Parathyroid adenoma (tissue), 2 donors: ENCODE measurements at regions not wholly inside any gene's neighbourhood (a gene's known extent, or its start where the extent isn't known, plus 50 kb on each side); places are given as distances from the start of the nearest gene placed in this dataset.

Experiments used
- H2AFZ ChIP-seq: fragments of 300-600 bp; sonication (generic); one replicate; pipeline ENCODE4 v1.7.0; 2017; ENCODE audit warnings: antibody characterized with exemption, mild to moderate bottlenecking
- H3K27ac ChIP-seq: fragments of 300-600 bp; sonication (generic); one replicate; pipeline ENCODE4 v1.7.0; 2017
- H3K27me3 ChIP-seq: fragments of 300-600 bp; sonication (generic); one replicate; pipeline ENCODE4 v1.7.0; 2017; ENCODE audit warnings: low read length; ENCODE audit not compliant: control insufficient read depth, insufficient read depth
- H3K36me3 ChIP-seq: fragments of 300-600 bp; sonication (generic); one replicate; pipeline ENCODE4 v1.7.0; 2017; ENCODE audit warnings: low read length; ENCODE audit not compliant: control insufficient read depth, insufficient read depth
- H3K4me1 ChIP-seq: fragments of 300-600 bp; sonication (generic); one replicate; pipeline ENCODE4 v1.7.0; 2017; ENCODE audit warnings: control low read depth
- H3K4me2 ChIP-seq: fragments of 300-600 bp; sonication (generic); one replicate; pipeline ENCODE4 v1.7.0; 2017; ENCODE audit warnings: low read length
- H3K4me3 ChIP-seq: fragments of 300-600 bp; sonication (generic); one replicate; pipeline ENCODE4 v1.7.0; 2017; ENCODE audit warnings: low read depth, low read length
- H3K79me2 ChIP-seq: fragments of 300-600 bp; sonication (generic); one replicate; pipeline ENCODE4 v1.7.0; 2017; ENCODE audit warnings: control low read depth
- H3K9ac ChIP-seq: fragments of 300-600 bp; sonication (generic); one replicate; pipeline ENCODE4 v1.7.0; 2017; ENCODE audit warnings: mild to moderate bottlenecking
- H3K9me3 ChIP-seq: fragments of 300-600 bp; sonication (generic); one replicate; pipeline ENCODE4 v1.7.0; 2017; ENCODE audit warnings: low read length; ENCODE audit not compliant: control insufficient read depth
- TF ChIP-seq, protein P1 (sequence below): fragments of 300-600 bp; sonication (generic); IDR thresholded peaks from one replicate; pipeline ENCODE4 v1.7.0; 2017; ENCODE audit warnings: antibody characterized with exemption, mild to moderate bottlenecking
- donor health status: primary hyperparathyroidism.

DNA sequence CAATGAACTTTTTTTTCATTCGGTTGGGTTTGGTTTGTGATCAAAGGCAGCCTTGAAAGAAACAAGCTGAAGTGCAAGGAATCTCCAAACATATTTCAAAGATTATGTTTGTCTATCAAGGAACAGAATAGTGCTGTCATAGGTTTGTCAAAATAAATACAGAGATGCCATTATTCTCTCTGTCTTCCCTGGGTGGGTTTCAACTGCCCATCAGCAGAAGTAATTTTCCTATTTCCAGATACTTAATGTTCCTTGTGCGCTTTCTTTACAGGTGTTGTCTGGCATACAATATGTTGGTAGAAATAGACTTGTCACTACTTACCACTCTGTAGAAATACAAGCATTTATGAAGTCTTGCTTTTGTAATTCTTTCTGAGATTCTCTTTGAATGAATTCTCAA, 294.9 kb downstream of the PDHA2 start:
- no peak overlapping the region for H3K9ac ChIP-seq
- no peaks in the 10 kb centered on the region for H3K4me1 ChIP-seq
- H3K36me3 ChIP-seq, result no peaks in the 10 kb centered on the region
- H3K4me2 ChIP-seq, result no peak overlapping the region
- TF ChIP-seq, protein P1, sequence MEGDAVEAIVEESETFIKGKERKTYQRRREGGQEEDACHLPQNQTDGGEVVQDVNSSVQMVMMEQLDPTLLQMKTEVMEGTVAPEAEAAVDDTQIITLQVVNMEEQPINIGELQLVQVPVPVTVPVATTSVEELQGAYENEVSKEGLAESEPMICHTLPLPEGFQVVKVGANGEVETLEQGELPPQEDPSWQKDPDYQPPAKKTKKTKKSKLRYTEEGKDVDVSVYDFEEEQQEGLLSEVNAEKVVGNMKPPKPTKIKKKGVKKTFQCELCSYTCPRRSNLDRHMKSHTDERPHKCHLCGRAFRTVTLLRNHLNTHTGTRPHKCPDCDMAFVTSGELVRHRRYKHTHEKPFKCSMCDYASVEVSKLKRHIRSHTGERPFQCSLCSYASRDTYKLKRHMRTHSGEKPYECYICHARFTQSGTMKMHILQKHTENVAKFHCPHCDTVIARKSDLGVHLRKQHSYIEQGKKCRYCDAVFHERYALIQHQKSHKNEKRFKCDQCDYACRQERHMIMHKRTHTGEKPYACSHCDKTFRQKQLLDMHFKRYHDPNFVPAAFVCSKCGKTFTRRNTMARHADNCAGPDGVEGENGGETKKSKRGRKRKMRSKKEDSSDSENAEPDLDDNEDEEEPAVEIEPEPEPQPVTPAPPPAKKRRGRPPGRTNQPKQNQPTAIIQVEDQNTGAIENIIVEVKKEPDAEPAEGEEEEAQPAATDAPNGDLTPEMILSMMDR, result no peak
- H3K27ac ChIP-seq, result no peak overlapping the region
- no peaks in the 10 kb centered on the region for H3K9me3 ChIP-seq
- no peaks in the 10 kb centered on the region for H3K27me3 ChIP-seq
- no peak overlapping the region for H3K4me3 ChIP-seq
- H3K79me2 ChIP-seq, result no peaks in the 10 kb centered on the region
- H2AFZ ChIP-seq, result no peak overlapping the region

DNA sequence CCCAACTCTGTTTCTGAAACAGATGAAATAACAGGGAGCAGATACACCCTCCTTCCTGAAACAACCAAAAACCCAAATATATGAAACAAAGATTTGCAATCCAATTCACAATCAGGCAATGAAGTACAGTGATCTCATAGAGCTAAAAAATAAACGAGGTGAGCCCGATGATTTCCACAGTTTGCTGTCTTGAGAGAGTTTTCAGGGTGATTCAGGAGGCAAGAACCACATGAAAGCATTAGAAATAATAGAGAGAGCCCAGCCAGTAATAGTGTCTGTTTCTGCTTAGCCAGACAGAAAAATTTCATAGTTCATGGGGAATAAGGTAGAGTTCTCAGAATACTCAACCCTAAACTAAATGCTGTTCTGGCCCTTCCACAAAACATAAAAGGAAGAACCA, 296.2 kb downstream of the PDHA2 start:
- no peak overlapping the region for H3K4me3 ChIP-seq
- H3K27me3 ChIP-seq, result no peaks in the 10 kb centered on the region
- TF ChIP-seq, protein P1, result no peak
- no peaks in the 10 kb centered on the region for H3K4me1 ChIP-seq
- H3K4me2 ChIP-seq, result no peak overlapping the region
- no peaks in the 10 kb centered on the region for H3K79me2 ChIP-seq
- H3K9me3 ChIP-seq, result no peaks in the 10 kb centered on the region
- H3K36me3 ChIP-seq, result no peaks in the 10 kb centered on the region
- H3K27ac ChIP-seq, result no peak overlapping the region
- H2AFZ ChIP-seq, result no peak overlapping the region
- H3K9ac ChIP-seq, result no peak overlapping the region

DNA sequence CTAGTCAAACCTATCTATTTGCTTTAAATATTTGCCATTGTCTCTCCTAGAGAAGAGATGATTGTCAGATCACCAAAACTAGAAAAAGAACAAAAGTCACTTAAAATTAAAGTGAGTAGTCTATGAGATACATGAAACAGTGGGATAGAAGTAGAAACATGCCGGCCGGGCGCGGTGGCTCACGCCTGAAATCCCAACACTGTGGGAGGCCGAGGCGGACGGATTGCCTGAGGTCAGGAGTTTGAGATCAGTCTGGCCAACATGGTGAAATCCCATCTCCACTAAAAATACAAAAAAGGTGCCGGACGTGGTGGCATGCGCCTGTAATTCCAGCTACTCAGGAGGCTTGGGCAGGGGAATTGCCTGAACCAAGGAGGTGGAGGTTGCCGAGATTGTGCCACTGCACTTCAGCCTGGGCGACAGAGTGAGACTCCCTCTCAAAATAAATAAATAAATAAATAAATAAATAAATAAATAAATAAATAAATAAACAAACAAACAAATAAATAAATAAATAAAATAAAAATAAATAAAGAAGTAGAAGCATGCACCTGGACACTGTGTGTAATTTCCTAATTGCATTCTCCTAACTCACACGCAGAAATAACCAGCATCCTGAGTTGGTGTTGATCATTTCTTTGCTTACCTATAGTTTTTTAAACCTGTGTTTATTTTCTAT, 299.5 kb downstream of the PDHA2 start:
- no peaks in the 10 kb centered on the region for H3K9me3 ChIP-seq
- no peak overlapping the region for H3K4me3 ChIP-seq
- no peaks in the 10 kb centered on the region for H3K36me3 ChIP-seq
- TF ChIP-seq, protein P1, result no peak
- no peak overlapping the region for H3K4me2 ChIP-seq
- no peaks in the 10 kb centered on the region for H3K27me3 ChIP-seq
- no peaks in the 10 kb centered on the region for H3K79me2 ChIP-seq
- no peak overlapping the region for H3K27ac ChIP-seq
- no peak overlapping the region for H2AFZ ChIP-seq
- no peaks in the 10 kb centered on the region for H3K4me1 ChIP-seq
- H3K9ac ChIP-seq, result no peak overlapping the region

DNA sequence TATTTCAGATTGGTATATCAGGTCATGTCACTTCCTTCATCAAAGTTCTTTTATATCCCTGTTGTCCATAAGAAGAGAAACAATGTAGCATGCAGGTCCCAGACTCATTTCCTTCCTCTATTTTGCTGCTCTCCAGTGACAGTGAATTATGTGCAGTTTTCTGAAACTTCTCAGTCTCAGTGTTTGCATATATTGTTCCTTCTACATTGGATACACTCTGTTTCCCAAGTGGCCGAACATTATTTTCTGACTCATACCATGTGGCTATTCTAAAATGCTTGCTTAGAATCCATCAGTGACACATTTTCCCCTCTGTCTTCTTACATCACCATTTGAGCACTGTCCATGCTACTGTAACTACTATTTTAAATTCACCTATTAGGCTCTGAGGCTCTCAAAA, 305.7 kb downstream of the PDHA2 start:
- Histone ChIP-seq H3K9ac (no peak overlapping the region), H3K79me2 (no peaks in the 10 kb centered on the region), H3K36me3 (no peaks in the 10 kb centered on the region), H3K9me3 (no peaks in the 10 kb centered on the region), H3K4me2 (no peak overlapping the region), H2AFZ (no peak overlapping the region), H3K27me3 (no peaks in the 10 kb centered on the region), H3K27ac (no peak overlapping the region), H3K4me1 (no peaks in the 10 kb centered on the region), H3K4me3 (no peak overlapping the region)
- TF ChIP-seq, protein P1, result no peak

DNA sequence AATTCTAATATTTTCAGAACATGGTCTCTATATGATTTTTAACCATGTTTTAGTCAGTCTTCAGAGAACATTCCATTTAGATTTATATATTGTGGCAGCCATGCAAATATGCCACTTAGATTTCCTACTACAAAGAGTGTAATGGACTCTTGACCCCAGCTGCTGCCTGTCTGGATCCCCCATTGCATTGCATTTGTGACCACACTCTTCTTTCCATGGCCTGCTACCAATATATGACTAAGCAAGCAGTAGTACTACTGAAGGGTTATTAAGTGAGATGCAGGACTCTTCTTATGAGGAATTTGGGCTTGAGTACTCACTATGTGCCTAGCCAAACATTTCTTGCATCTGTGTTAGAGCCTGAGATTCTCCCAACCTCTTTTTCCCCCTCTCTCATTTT, 306.8 kb downstream of the PDHA2 start:
- Histone ChIP-seq H3K79me2 (no peaks in the 10 kb centered on the region), H3K4me2 (no peak overlapping the region), H2AFZ (no peak overlapping the region), H3K4me1 (no peaks in the 10 kb centered on the region), H3K4me3 (no peak overlapping the region), H3K9ac (no peak overlapping the region), H3K36me3 (no peaks in the 10 kb centered on the region), H3K27me3 (no peaks in the 10 kb centered on the region), H3K27ac (no peak overlapping the region), H3K9me3 (no peaks in the 10 kb centered on the region)
- TF ChIP-seq, protein P1, result no peak
